K562 (cell line): ENCODE measurements at regions not wholly inside any gene's neighbourhood (a gene's known extent, or its start where the extent isn't known, plus 50 kb on each side); places are given as distances from the start of the nearest gene placed in this dataset.

Source experiments
- ATAC-seq: fragments of 200-7000 bp; cut with Tn5 transposase; 3 replicates; pipeline ENCODE4 v1.9.1; 2020; ENCODE audit warnings: moderate library complexity
- BruUV-seq: library from RNA; stranded (reverse); fragments of 400-500 nt; replicated peaks from 2 replicates; lab custom pipeline; 2021; lab: Mats Ljungman, UMichigan
- CTCF ChIA-PET: fragments of 300-600 bp; formaldehyde crosslinking; extraction: SDS; loops from one replicate; lab custom pipeline; 2021; ENCODE audit warnings: low intra/inter-chr PET ratio; lab: Yijun Ruan, JAX
- POLR2A ChIA-PET: fragments of 300-600, 350-650 bp; sonication (Branson Sonifier 250); formaldehyde crosslinking; extraction: SDS; loops from one replicate; lab custom pipeline; 2021; ENCODE audit warnings: antibody characterized with exemption, inconsistent platforms; lab: Yijun Ruan, JAX
- DNase-seq, 4 experiments: peaks; one replicate each; pipeline versions ENCODE4 v3.0.0 to v3.0.0-alpha.2; 2011 to 2018; ENCODE audit warnings: low spot score in 3 of 4, mixed read lengths in 3 of 4; ENCODE audit errors: extremely low read depth in 1 of 4
- FAIRE-seq: peaks from 2 replicates; lab custom pipeline; 2011; peaks lifted over from hg19 to GRCh38; lab: Jason Lieb, UNC
- H2AFZ ChIP-seq: 2 replicates; pipeline ENCODE4 v1.6.0; 2011; ENCODE audit warnings: low read depth, low read length, control low read depth, inconsistent platforms
- H3K27ac ChIP-seq: fragments of 200-600 bp; 3 replicates; pipeline ENCODE4 v1.8.0; 2011; ENCODE audit warnings: low read depth, mild to moderate bottlenecking, control low read depth, inconsistent platforms, low read length, moderate library complexity, mixed read lengths; ENCODE audit errors: extremely low read depth
- H3K27me3 ChIP-seq, 2 experiments: fragments of 300-600 bp in 1 of 2; 2 replicates in 1 of 2; 3 replicates in 1 of 2; pipeline versions ENCODE4 v1.6.0 to v1.8.0; 2011; ENCODE audit warnings: inconsistent platforms in 2 of 2, low read length in 2 of 2, mild to moderate bottlenecking in 1 of 2, mixed read lengths in 1 of 2, moderate library complexity in 1 of 2; ENCODE audit not compliant: control insufficient read depth in 2 of 2, insufficient read depth in 2 of 2
- H3K36me3 ChIP-seq: fragments of 300-600 bp; 3 replicates; pipeline ENCODE4 v1.8.0; 2011; ENCODE audit warnings: mild to moderate bottlenecking, low read length, inconsistent platforms; ENCODE audit not compliant: control insufficient read depth, insufficient read depth
- H3K4me1 ChIP-seq, 2 experiments: fragments of 200-600 bp in 1 of 2; replicated peaks in 1 of 2; 2 replicates in 1 of 2; 3 replicates in 1 of 2; pipeline versions ENCODE4 v1.5.1 to v1.8.0; 2011; ENCODE audit warnings: inconsistent platforms in 2 of 2, low read length in 2 of 2, mild to moderate bottlenecking in 1 of 2, mixed read lengths in 1 of 2, moderate library complexity in 1 of 2; ENCODE audit not compliant: control insufficient read depth in 2 of 2, insufficient read depth in 2 of 2
- H3K4me2 ChIP-seq: 2 replicates; pipeline ENCODE4 v1.6.1; 2011; ENCODE audit warnings: low read length, control low read depth, inconsistent platforms, mixed read lengths; ENCODE audit not compliant: insufficient read depth
- H3K4me3 ChIP-seq: fragments of 200-600 bp; sonication (generic), shearing (Covaris generic); 2 replicates; pipeline ENCODE4 v1.5.1; 2016; ENCODE audit warnings: control low read depth, inconsistent platforms
- H3K79me2 ChIP-seq: fragments of 200-600 bp; 3 replicates; pipeline ENCODE4 v1.8.0; 2011; ENCODE audit warnings: low read length, inconsistent platforms; ENCODE audit not compliant: control insufficient read depth, insufficient read depth
- H3K9ac ChIP-seq, 2 experiments: 2 replicates each; pipeline versions ENCODE4 v1.6.0 to v1.6.1; 2011; ENCODE audit warnings: low read depth in 2 of 2, low read length in 2 of 2, control low read depth in 1 of 2, inconsistent platforms in 1 of 2, mild to moderate bottlenecking in 1 of 2, mixed read lengths in 1 of 2; ENCODE audit not compliant: insufficient read depth in 1 of 2
- H3K9me1 ChIP-seq: one replicate; pipeline ENCODE4 v1.6.0; 2011; ENCODE audit warnings: inconsistent platforms, mild to moderate bottlenecking, low read length, moderate library complexity; ENCODE audit not compliant: control insufficient read depth, insufficient read depth
- H3K9me3 ChIP-seq: replicated peaks from 2 replicates; pipeline ENCODE4 v1.5.1; 2011; ENCODE audit warnings: low read depth, low read length, inconsistent platforms; ENCODE audit not compliant: control insufficient read depth, insufficient read depth
- H4K20me1 ChIP-seq: replicated peaks from 2 replicates; pipeline ENCODE4 v1.6.1; 2011; ENCODE audit warnings: low read length, inconsistent platforms, mixed read lengths; ENCODE audit not compliant: control insufficient read depth, insufficient read depth
- CHD2 ChIP-seq: IDR thresholded peaks from 2 replicates; pipeline ENCODE4 v1.6.1; 2011; ENCODE audit warnings: low read depth, low read length
- ESRRA ChIP-seq: fragments of 450-650 bp; IDR thresholded peaks from 2 replicates; pipeline ENCODE4 v1.6.1; 2014; ENCODE audit warnings: low read depth, mild to moderate bottlenecking, moderate library complexity, borderline replicate concordance
- FOXK1 ChIP-seq: sonication (generic); formaldehyde crosslinking; IDR thresholded peaks from 2 replicates; pipeline ENCODE4 v1.8.0; 2022; ENCODE audit warnings: missing genetic modification reagents, mild to moderate bottlenecking, borderline replicate concordance
- KAT8 ChIP-seq: fragments of 450-650 bp; IDR thresholded peaks from 2 replicates; pipeline ENCODE4 v1.6.1; 2016; ENCODE audit warnings: low read depth, mild to moderate bottlenecking
- KLF16 ChIP-seq: IDR thresholded peaks from 2 replicates; pipeline ENCODE4 v1.6.1; 2016; ENCODE audit warnings: antibody characterized with exemption
- MCM5 ChIP-seq: fragments of 450-650 bp; IDR thresholded peaks from 2 replicates; pipeline ENCODE4 v1.6.1; 2016; ENCODE audit warnings: low read depth
- MEF2A ChIP-seq: IDR thresholded peaks from 2 replicates; pipeline ENCODE4 v1.6.1; 2011; ENCODE audit warnings: low read depth, mild to moderate bottlenecking, low read length, moderate library complexity; ENCODE audit not compliant: control insufficient read depth
- MLX ChIP-seq, 2 experiments: fragments of 450-650 bp in 1 of 2; sonication (generic) in 1 of 2; formaldehyde crosslinking; conservative IDR thresholded peaks; 2 replicates each; pipeline versions ENCODE4 v1.4.0 to v1.8.1; 2020 to 2022; ENCODE audit warnings: mild to moderate bottlenecking in 1 of 2, missing genetic modification reagents in 1 of 2
- PHB2 ChIP-seq: fragments of 450-650 bp; IDR thresholded peaks from 2 replicates; pipeline ENCODE4 v1.6.1; 2017; ENCODE audit warnings: low read depth
- SMAD3 ChIP-seq: fragments of 450-650 bp; formaldehyde crosslinking; conservative IDR thresholded peaks from 2 replicates; pipeline ENCODE4 v1.4.0; 2020; ENCODE audit warnings: mild to moderate bottlenecking
- TEAD1 ChIP-seq, 2 experiments: fragments of 450-650 bp in 1 of 2; sonication (generic) in 1 of 2; formaldehyde crosslinking; IDR thresholded peaks; 2 replicates each; pipeline versions ENCODE4 v1.4.0 to v1.8.0; 2020 to 2022; ENCODE audit warnings: mild to moderate bottlenecking in 2 of 2, missing genetic modification reagents in 1 of 2
- ZBTB17 ChIP-seq: fragments of 450-650 bp; formaldehyde crosslinking; IDR thresholded peaks from 2 replicates; pipeline ENCODE4 v1.4.0; 2020; ENCODE audit warnings: mild to moderate bottlenecking
- ZNF124 ChIP-seq: sonication (generic); formaldehyde crosslinking; IDR thresholded peaks from 2 replicates; pipeline ENCODE4 v1.8.1; 2022; ENCODE audit warnings: missing genetic modification reagents
- ZNF512 ChIP-seq: IDR thresholded peaks from 2 replicates; pipeline ENCODE4 v1.6.1; 2016; ENCODE audit warnings: missing genetic modification characterization, missing compliant biosample characterization
- ZNF589 ChIP-seq: fragments of 200-800 bp; sonication (Bioruptor generic); IDR thresholded peaks from 2 replicates; pipeline ENCODE4 v1.6.1; 2016; ENCODE audit warnings: low read depth, missing genetic modification characterization, missing compliant biosample characterization
- WGBS: fragments of 100-300 bp; shearing (Covaris generic); methylation state at CpG from one replicate; pipeline ENCODE4 v1.1.6; 2016; ENCODE audit warnings: low coverage, mixed read lengths; ENCODE audit not compliant: insufficient coverage; ENCODE audit errors: missing lambda C conversion rate; 5-methylcytosine and 5-hydroxymethylcytosine counted together
- in situ Hi-C: fragments of 300-500 bp; cut with MboI; formaldehyde crosslinking; loops from 4 replicates; pipeline ENCODE4 v1.15.0; 2018; ENCODE audit warnings: inconsistent platforms, mixed read lengths
- intact Hi-C: fragments of 100-400 bp; cut with micrococcal nuclease; formaldehyde crosslinking; loops from 2 replicates; pipeline ENCODE4 v1.14.2; 2022
- TF ChIP-seq, protein P1 (sequence below): fragments of 450-650 bp; formaldehyde crosslinking; conservative IDR thresholded peaks from 2 replicates; pipeline ENCODE4 v1.4.0; 2022; ENCODE audit warnings: mild to moderate bottlenecking, missing genetic modification characterization

- TF ChIP-seq ZNF512 (tag) (no peak), MCM5 (no peak), ZBTB17 (CRISPR knock-in tag) (no peak), ZNF589 (CRISPR knock-in tag) (no peak), MEF2A (no peak), TEAD1 (CRISPR knock-in tag; IDR thresholded peaks at IDR 0.05) (no peak)
- TF ChIP-seq, protein P1, sequence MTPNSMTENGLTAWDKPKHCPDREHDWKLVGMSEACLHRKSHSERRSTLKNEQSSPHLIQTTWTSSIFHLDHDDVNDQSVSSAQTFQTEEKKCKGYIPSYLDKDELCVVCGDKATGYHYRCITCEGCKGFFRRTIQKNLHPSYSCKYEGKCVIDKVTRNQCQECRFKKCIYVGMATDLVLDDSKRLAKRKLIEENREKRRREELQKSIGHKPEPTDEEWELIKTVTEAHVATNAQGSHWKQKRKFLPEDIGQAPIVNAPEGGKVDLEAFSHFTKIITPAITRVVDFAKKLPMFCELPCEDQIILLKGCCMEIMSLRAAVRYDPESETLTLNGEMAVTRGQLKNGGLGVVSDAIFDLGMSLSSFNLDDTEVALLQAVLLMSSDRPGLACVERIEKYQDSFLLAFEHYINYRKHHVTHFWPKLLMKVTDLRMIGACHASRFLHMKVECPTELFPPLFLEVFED (CRISPR knock-in tag): no peak
These were observed 572.7 kb downstream of the NPHP4 start (continued) for GRCh38 chr1:5419501-5419900.

DNA sequence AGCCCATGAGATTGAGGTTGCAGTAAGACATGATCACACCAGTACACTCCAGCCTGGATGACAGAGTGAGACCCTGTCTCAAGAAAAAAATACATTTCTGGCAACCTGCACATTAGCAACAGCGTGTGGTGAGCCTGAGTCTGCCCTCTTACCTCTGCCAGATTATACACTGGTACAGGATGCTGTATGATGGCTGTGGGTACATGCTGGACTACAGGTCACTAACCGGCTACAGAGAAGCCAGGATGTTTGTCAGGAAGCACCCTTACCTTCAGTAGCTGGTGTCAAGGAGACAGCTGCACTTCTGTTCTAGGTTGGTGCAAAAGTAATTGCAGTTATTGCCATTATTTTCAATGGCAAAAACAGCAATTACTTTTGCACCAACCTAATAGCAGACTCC lies 575.7 kb downstream of the NPHP4 start:
- TF ChIP-seq ZNF124 (no peak), MLX (CRISPR knock-in tag; conservative IDR thresholded peaks at IDR 0.05) (no peak), ESRRA (no peak), KAT8 (no peak), KLF16 (no peak), SMAD3 (no peak), PHB2 (no peak), FOXK1 (no peak), CHD2 (no peak)
- CTCF ChIA-PET: no interaction called here

More for the DNA sequence above, 575.7 kb downstream of the NPHP4 start:
- H3K9ac ChIP-seq: no peak overlapping the region
- ATAC-seq: no peak
- H3K4me1 ChIP-seq: no peaks in the 10 kb centered on the region
- H3K4me2 ChIP-seq: no peak overlapping the region
- H3K27ac ChIP-seq: no peak overlapping the region
- 3% methylated on average over 2 of the region's 2 CpGs for WGBS
- H2AFZ ChIP-seq: no peak overlapping the region
- H3K36me3 ChIP-seq: no peaks in the 10 kb centered on the region
- H3K9me3 ChIP-seq: no peaks in the 10 kb centered on the region
- H4K20me1 ChIP-seq: no peaks in the 10 kb centered on the region
- POLR2A ChIA-PET: no interaction called here
- BruUV-seq: no TSS peak
- no peaks in the 10 kb centered on the region for H3K79me2 ChIP-seq
- no peaks in the 10 kb centered on the region; a peak in 1 of 5 replicates for H3K27me3 ChIP-seq
- no peaks in the 10 kb centered on the region for H3K9me1 ChIP-seq
- in situ Hi-C loops (no loop called here), intact Hi-C loops (no loop called here)
- no peak for FAIRE-seq
- DNase-seq: no peak
- no peak overlapping the region for H3K4me3 ChIP-seq
